NCI-H2029 (cell line): ENCODE measurements at regions not wholly inside any gene's neighbourhood (a gene's known extent, or its start where the extent isn't known, plus 50 kb on each side); places are given as distances from the start of the nearest gene placed in this dataset.

Source experiments
- DNase-seq: peaks from one replicate; lab custom pipeline; 2025; lab: John Stamatoyannopoulos, UW

DNA sequence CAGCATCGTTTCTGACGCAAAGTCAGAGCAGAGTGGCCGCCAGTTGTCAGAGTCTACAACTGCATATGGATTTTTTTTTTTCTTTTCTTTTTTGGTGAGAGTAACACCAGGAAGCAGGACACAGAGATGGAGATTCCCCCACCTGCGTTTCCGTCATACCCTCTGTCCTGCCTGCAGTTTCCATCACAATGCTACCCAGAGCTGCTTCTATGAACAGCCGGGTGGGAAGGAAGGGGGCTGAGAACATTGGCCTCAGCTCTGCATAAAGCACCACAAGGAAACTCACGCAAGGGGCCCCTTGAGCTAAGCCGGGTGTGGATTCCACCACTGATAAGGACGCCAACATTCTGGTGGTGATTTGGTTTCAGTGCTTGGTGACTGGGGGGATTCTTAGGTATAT, 183.5 kb upstream of the AFDN start:
- no peak for DNase-seq

DNA sequence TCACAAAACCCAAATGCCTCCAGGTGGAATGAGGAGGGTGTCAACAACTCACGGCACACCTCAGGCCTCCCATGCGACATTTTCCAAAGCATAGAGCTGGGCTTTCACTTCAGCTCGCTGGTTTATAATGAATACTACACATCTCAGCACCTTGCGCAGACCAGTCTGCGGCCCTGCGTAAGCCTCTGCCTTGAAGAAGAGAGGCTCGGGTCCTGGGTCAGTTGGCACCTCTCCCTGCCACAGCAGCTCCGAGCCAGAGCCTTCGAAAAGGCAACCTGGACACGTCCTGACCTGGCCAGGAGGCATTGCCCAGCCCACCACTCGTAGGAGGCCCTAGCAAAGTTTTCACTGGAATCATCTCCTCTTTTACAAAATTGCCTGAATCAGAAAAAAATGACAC, 183.0 kb upstream of the AFDN start:
- no peak for DNase-seq

- DNase-seq, result no peak
Observed at GRCh38 chr6:167644412-167645132, 182.1 kb upstream of the AFDN start.

GRCh38 chr6:167645368-167645767, 181.3 kb upstream of the AFDN start:
- DNase-seq, result no peak

- DNase-seq, result no peak
Observed at GRCh38 chr6:167647306-167647705, 179.4 kb upstream of the AFDN start.

- no peak for DNase-seq
Observed at GRCh38 chr6:167647737-167648470, 178.8 kb upstream of the AFDN start.

DNA sequence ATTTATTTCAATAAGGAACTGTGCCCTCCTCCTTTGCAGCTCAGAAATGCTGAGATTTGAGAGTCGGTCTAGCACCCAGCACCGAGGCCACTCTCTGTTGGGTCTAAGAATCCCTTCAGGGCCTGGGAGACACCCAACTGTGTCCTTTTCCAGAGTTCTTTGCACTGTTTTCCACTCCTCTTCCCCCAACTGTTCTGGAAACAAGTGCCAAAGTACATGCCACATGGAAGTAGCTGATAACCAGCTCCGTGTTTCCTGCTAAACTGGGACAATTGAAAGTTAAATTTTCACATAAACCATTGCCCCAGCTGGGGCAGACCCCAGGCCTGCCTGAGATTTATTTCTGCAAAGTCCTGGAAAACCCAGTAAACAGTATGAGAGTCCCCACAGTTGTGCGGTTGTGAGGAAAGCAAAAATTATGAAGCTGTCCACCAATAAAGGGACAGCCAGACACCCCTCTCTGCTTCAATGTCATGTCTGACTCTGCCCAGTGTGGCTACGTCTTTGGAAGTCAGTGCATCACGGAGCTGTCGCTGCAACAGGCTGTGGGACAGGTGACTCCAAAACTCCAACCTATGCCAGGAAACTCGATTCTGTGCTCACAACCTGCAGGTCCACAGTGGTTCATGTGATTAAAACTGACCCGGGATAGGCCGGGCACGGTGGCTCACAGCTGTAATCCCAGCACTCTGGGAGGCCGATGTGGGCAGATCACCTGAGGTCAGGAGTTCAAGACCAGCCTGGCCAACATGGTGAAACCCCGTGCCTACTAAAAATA, 178.0 kb upstream of the AFDN start:
- DNase-seq, result no peak

DNA sequence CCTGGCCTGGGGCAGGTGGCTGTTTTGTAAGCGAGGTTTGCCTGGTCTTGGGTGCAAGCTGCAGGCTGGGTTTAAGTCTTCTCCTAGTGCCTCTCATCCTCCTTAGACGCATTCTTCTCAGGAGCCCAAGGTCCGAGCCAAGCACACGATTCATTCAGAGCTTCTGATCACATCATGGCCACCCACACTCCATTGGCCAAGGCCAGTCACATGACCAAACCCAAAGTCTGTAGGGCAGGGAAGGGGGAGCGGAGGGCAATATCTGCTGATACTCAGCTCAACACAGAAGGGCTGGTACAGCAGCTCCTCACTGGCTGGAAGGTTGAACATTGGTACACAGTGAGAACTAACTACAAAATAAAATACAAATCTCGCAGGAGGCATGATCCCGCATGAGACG, 177.2 kb upstream of the AFDN start:
- no peak for DNase-seq

DNA sequence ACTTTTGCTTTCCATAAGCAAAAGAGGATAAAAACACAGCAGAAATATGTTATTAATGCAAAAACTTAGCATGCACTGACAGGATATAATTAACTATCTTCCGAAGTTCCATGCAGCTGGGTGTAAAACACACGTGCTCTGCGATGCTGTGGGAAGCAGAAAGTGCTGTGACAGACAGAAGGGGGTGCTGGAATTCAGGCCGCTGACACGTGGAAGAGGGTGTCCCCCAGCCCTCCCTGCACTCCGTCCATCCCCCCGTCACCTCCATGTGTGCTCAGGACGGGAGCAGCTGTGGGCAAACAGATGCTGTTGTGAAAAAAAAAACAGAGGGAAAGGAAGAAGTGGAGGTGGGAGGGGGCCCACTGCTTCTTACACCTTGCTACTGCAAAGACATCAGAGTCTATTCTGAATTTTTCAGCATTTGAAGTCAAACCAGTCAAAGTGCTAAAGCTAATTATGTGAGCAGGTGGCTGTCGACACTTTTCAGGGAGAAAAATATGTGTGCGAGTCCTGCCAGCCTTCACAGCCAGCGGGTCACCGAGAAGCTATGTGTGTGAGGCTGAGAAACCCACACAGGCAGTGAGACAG, 175.9 kb upstream of the AFDN start:
- no peak for DNase-seq

GRCh38 chr6:167651318-167652041, 175.2 kb upstream of the AFDN start:
- no peak for DNase-seq

- DNase-seq, result no peak
Observed at GRCh38 chr6:167652042-167652700, 174.5 kb upstream of the AFDN start.

- no peak for DNase-seq
Observed at GRCh38 chr6:167652701-167653095, 174.0 kb upstream of the AFDN start.

- no peak for DNase-seq
Observed at GRCh38 chr6:167653561-167653960, 173.2 kb upstream of the AFDN start.

- no peak for DNase-seq
Observed at GRCh38 chr6:167654389-167654788, 172.3 kb upstream of the AFDN start.

GRCh38 chr6:167655174-167655821, 171.4 kb upstream of the AFDN start:
- DNase-seq, result no peak

- no peak for DNase-seq
Observed at GRCh38 chr6:167658106-167658505, 168.6 kb upstream of the AFDN start.

- DNase-seq, result no peak
Observed at GRCh38 chr6:167659046-167659445, 167.7 kb upstream of the AFDN start.

- DNase-seq, result no peak
Observed at GRCh38 chr6:167660424-167660823, 166.3 kb upstream of the AFDN start.

- DNase-seq, result no peak
Observed at GRCh38 chr6:167660944-167661551, 165.7 kb upstream of the AFDN start.

- DNase-seq, result no peak
Observed at GRCh38 chr6:167661552-167662044, 165.1 kb upstream of the AFDN start.
